ENCODE measurements at regions not wholly inside any gene's neighbourhood (a gene's known extent, or its start where the extent isn't known, plus 50 kb on each side); places are given as distances from the start of the nearest gene placed in this dataset.

- intact Hi-C loops (cut with micrococcal nuclease): loop anchor here (2.0 kb wide), 1 partner anchor 908 kb away; no protein-coding TSS in a partner anchor
Measured at GRCh38 chr5:93886917-93887361, 145.5 kb upstream of the POU5F2 start.

GRCh38 chr5:93886098-93886806, 144.9 kb upstream of the POU5F2 start:
- intact Hi-C loops (cut with micrococcal nuclease): loop anchor here (2.0 kb wide), 1 partner anchor 909 kb away; no protein-coding TSS in a partner anchor

- intact Hi-C loops (cut with micrococcal nuclease): no loop called here
Measured at GRCh38 chr5:93884254-93884653, 142.9 kb upstream of the POU5F2 start.

GRCh38 chr5:93883459-93883858, 142.1 kb upstream of the POU5F2 start:
- intact Hi-C loops (cut with micrococcal nuclease): no loop called here

GRCh38 chr5:93875693-93876092, 134.3 kb upstream of the POU5F2 start:
- intact Hi-C loops (cut with micrococcal nuclease): no loop called here

- intact Hi-C loops (cut with micrococcal nuclease): no loop called here
Measured at GRCh38 chr5:93874491-93874890, 133.1 kb upstream of the POU5F2 start.

GRCh38 chr5:93874080-93874479, 132.7 kb upstream of the POU5F2 start:
- intact Hi-C loops (cut with micrococcal nuclease): no loop called here

GRCh38 chr5:93873211-93873736, 131.9 kb upstream of the POU5F2 start:
- intact Hi-C loops (cut with micrococcal nuclease): no loop called here

GRCh38 chr5:93870649-93871048, 129.2 kb upstream of the POU5F2 start:
- intact Hi-C loops (cut with micrococcal nuclease): no loop called here

GRCh38 chr5:93868851-93869250, 127.5 kb upstream of the POU5F2 start:
- intact Hi-C loops (cut with micrococcal nuclease): no loop called here

- intact Hi-C loops (cut with micrococcal nuclease): no loop called here
Measured at GRCh38 chr5:93850311-93850710, 108.9 kb upstream of the POU5F2 start.

- intact Hi-C loops (cut with micrococcal nuclease): no loop called here
Measured at GRCh38 chr5:93845376-93845775, 104.0 kb upstream of the POU5F2 start.

GRCh38 chr5:93831449-93831848, 90.0 kb upstream of the POU5F2 start:
- intact Hi-C loops (cut with micrococcal nuclease): no loop called here

- intact Hi-C loops (cut with micrococcal nuclease): no loop called here
Measured at GRCh38 chr5:93830893-93831292, 89.5 kb upstream of the POU5F2 start.

- intact Hi-C loops (cut with micrococcal nuclease): no loop called here
Measured at GRCh38 chr5:93829346-93829745, 87.9 kb upstream of the POU5F2 start.

GRCh38 chr5:93821891-93822415, 80.6 kb upstream of the POU5F2 start:
- intact Hi-C loops (cut with micrococcal nuclease): no loop called here

GRCh38 chr5:93819668-93820067, 78.3 kb upstream of the POU5F2 start:
- intact Hi-C loops (cut with micrococcal nuclease): no loop called here

- intact Hi-C loops (cut with micrococcal nuclease): no loop called here
Measured at GRCh38 chr5:93810780-93811179, 69.4 kb upstream of the POU5F2 start.

- intact Hi-C loops (cut with micrococcal nuclease): loop anchor here (10.0 kb wide), 1 partner anchor 1045 kb away; no protein-coding TSS in a partner anchor
Measured at GRCh38 chr5:93809430-93809829, 68.0 kb upstream of the POU5F2 start.

GRCh38 chr5:93807846-93808245, 66.4 kb upstream of the POU5F2 start:
- intact Hi-C loops (cut with micrococcal nuclease): loop anchor here (10.0 kb wide), 1 partner anchor 1047 kb away; no protein-coding TSS in a partner anchor

GRCh38 chr5:93805616-93806379, 64.4 kb upstream of the POU5F2 start:
- intact Hi-C loops (cut with micrococcal nuclease): loop anchor here (10.0 kb wide), 1 partner anchor 1049 kb away; no protein-coding TSS in a partner anchor

All from T-helper 1 cell treated with Interleukin-12 subunit alpha and Interleukin-12 subunit beta and Interleukin-4 antibody, amounts not matched to agents 30 ng/mL and 1 ng/mL, for 36 hours (primary cell).